HCT116 (cell line): ENCODE measurements at regions not wholly inside any gene's neighbourhood (a gene's known extent, or its start where the extent isn't known, plus 50 kb on each side); places are given as distances from the start of the nearest gene placed in this dataset.

Experiments
- ATAC-seq: fragments of 200-7000 bp; cut with Tn5 transposase; 2 replicates; pipeline ENCODE4 v1.9.1; 2020; ENCODE audit warnings: mild to moderate bottlenecking, moderate library complexity
- BruUV-seq: library from RNA; stranded (reverse); fragments of 400-500 nt; replicated peaks from 2 replicates; lab custom pipeline; 2021; lab: Mats Ljungman, UMichigan
- CTCF ChIA-PET: fragments of 300-600 bp; sonication (Branson Sonifier 250); formaldehyde crosslinking; loops from one replicate; lab custom pipeline; 2021; ENCODE audit warnings: antibody characterized with exemption; lab: Charles Lee
- POLR2A ChIA-PET: fragments of 300-600, 350-600 bp; sonication (Branson Sonifier 250); formaldehyde crosslinking; loops from one replicate; lab custom pipeline; 2021; ENCODE audit warnings: antibody characterized with exemption; lab: Charles Lee
- RAD21 ChIA-PET, 2 experiments: fragments of 300-600 bp; sonication (Branson Sonifier 250); formaldehyde crosslinking; loops; one replicate each; lab custom pipeline; 2023; ENCODE audit warnings: low total read pairs in 2 of 2; ENCODE audit not compliant: uncharacterized antibody in 2 of 2, unreplicated experiment in 2 of 2, low non-redundant PET in 1 of 2; lab: Charles Lee
- DNase-seq: peaks from one replicate; pipeline ENCODE4 v3.0.0-alpha.2; 2010; ENCODE audit warnings: low read depth, low spot score
- H2AFZ ChIP-seq: fragments of 200-600 bp; shearing (Covaris generic), sonication (generic); 2 replicates; pipeline ENCODE4 v1.6.1; 2017; ENCODE audit warnings: low read depth, mixed run types, mixed read lengths, antibody characterized with exemption, low read length; ENCODE audit not compliant: poor library complexity, severe bottlenecking
- H3K27ac ChIP-seq: 2 replicates; pipeline ENCODE4 v1.5.1; 2012; ENCODE audit warnings: low read depth, low read length
- H3K27me3 ChIP-seq: fragments of 200-600 bp; sonication (generic); 2 replicates; pipeline ENCODE4 v1.6.1; 2016; ENCODE audit warnings: mixed run types, low read length, mixed read lengths; ENCODE audit not compliant: insufficient read depth
- H3K36me3 ChIP-seq, 2 experiments: fragments of 200-500 bp in 1 of 2; fragments of 200-600 bp in 1 of 2; sonication (Bioruptor generic) in 1 of 2; sonication (generic) in 1 of 2; 2 replicates each; pipeline versions ENCODE4 v1.5.1 to v1.6.1; 2014 to 2016; ENCODE audit warnings: low read length in 2 of 2, inconsistent platforms in 1 of 2, mixed read lengths in 1 of 2, mixed run types in 1 of 2; ENCODE audit not compliant: insufficient read depth in 2 of 2, control insufficient read depth in 1 of 2
- H3K4me1 ChIP-seq, 2 experiments: fragments of 200-600 bp in 1 of 2; sonication (generic) in 1 of 2; 2 replicates each; pipeline versions ENCODE4 v1.5.1 to v1.6.1; 2012 to 2017; ENCODE audit warnings: low read length in 2 of 2, inconsistent platforms in 1 of 2, mild to moderate bottlenecking in 1 of 2, mixed read lengths in 1 of 2, mixed run types in 1 of 2, moderate library complexity in 1 of 2; ENCODE audit not compliant: insufficient read depth in 2 of 2, control insufficient read depth in 1 of 2
- H3K4me2 ChIP-seq: fragments of 200-600 bp; sonication (generic); 2 replicates; pipeline ENCODE4 v1.6.1; 2017; ENCODE audit warnings: mixed run types, low read length, mixed read lengths
- H3K4me3 ChIP-seq, 2 experiments: fragments of 200-600 bp in 1 of 2; sonication (generic) in 1 of 2; replicated peaks in 1 of 2; 2 replicates each; pipeline ENCODE4 v1.5.1; 2011 to 2016; ENCODE audit warnings: low read length in 2 of 2, control low read depth in 1 of 2, low read depth in 1 of 2, mild to moderate bottlenecking in 1 of 2, mixed read lengths in 1 of 2, mixed run types in 1 of 2
- H3K79me2 ChIP-seq: fragments of 200-600 bp; sonication (generic); 2 replicates; pipeline ENCODE4 v1.6.1; 2017; ENCODE audit warnings: mild to moderate bottlenecking, mixed run types, low read length, moderate library complexity, mixed read lengths; ENCODE audit not compliant: insufficient read depth
- H3K9ac ChIP-seq: fragments of 200-600 bp; sonication (generic); 2 replicates; pipeline ENCODE4 v1.6.1; 2016; ENCODE audit warnings: low read length, mixed read lengths
- H3K9me2 ChIP-seq: fragments of 200-600 bp; sonication (generic), shearing (Covaris generic); 2 replicates; pipeline ENCODE4 v1.6.1; 2017; ENCODE audit warnings: mixed run types, mild to moderate bottlenecking, moderate library complexity; ENCODE audit not compliant: insufficient read depth
- H3K9me3 ChIP-seq, 2 experiments: fragments of 200-500 bp in 1 of 2; fragments of 200-600 bp in 1 of 2; sonication (Bioruptor generic) in 1 of 2; sonication (generic) in 1 of 2; 2 replicates each; pipeline ENCODE4 v1.6.1; 2014 to 2017; ENCODE audit warnings: low read length in 2 of 2, mixed read lengths in 2 of 2, inconsistent platforms in 1 of 2, low read depth in 1 of 2, mild to moderate bottlenecking in 1 of 2, mixed run types in 1 of 2, moderate library complexity in 1 of 2; ENCODE audit not compliant: control insufficient read depth in 1 of 2, insufficient read depth in 1 of 2
- H4K20me1 ChIP-seq: fragments of 200-600 bp; sonication (generic), shearing (Covaris generic); 2 replicates; pipeline ENCODE4 v1.6.1; 2017; ENCODE audit warnings: mixed run types, mild to moderate bottlenecking, moderate library complexity; ENCODE audit not compliant: insufficient read depth
- CBX3 ChIP-seq: IDR thresholded peaks from 2 replicates; pipeline ENCODE4 v1.6.1; 2012; ENCODE audit warnings: low read depth
- CEBPB ChIP-seq: IDR thresholded peaks from 2 replicates; pipeline ENCODE4 v1.6.1; 2012; ENCODE audit warnings: low read depth
- EGR1 ChIP-seq: IDR thresholded peaks from 2 replicates; pipeline ENCODE4 v1.6.1; 2012; ENCODE audit warnings: low read depth
- ELF1 ChIP-seq: IDR thresholded peaks from 2 replicates; pipeline ENCODE4 v1.6.1; 2012; ENCODE audit warnings: low read depth, borderline replicate concordance
- FOSL1 ChIP-seq: IDR thresholded peaks from 2 replicates; pipeline ENCODE4 v1.6.1; 2012; ENCODE audit warnings: low read depth
- POLR2A ChIP-seq: IDR thresholded peaks from 2 replicates; pipeline ENCODE4 v1.7.0; 2011; ENCODE audit warnings: borderline replicate concordance; ENCODE audit not compliant: insufficient read depth, insufficient read length; ENCODE audit errors: extremely low read depth
- RAD21 ChIP-seq: IDR thresholded peaks from 2 replicates; pipeline ENCODE4 v1.6.1; 2012; ENCODE audit warnings: low read depth, mild to moderate bottlenecking
- SIN3A ChIP-seq: IDR thresholded peaks from 2 replicates; pipeline ENCODE4 v1.6.1; 2012; ENCODE audit warnings: low read depth
- SRF ChIP-seq: IDR thresholded peaks from 2 replicates; pipeline ENCODE4 v1.6.1; 2012; ENCODE audit warnings: low read depth
- ZBTB33 ChIP-seq: IDR thresholded peaks from 2 replicates; pipeline ENCODE4 v1.6.1; 2011; ENCODE audit warnings: mild to moderate bottlenecking, low read length, moderate library complexity; ENCODE audit not compliant: insufficient replicate concordance; ENCODE audit errors: extremely low read depth
- intact Hi-C: fragments of 100-400 bp; cut with micrococcal nuclease; formaldehyde crosslinking; loops from 2 replicates; pipeline ENCODE4 v1.10.0; 2022
- TF ChIP-seq, protein P1 (sequence below): IDR thresholded peaks from 2 replicates; pipeline ENCODE4 v1.6.1; 2012
- TF ChIP-seq, protein P2 (sequence below), 3 experiments: fragments of 200-600 bp in 1 of 3; sonication (generic) in 1 of 3; IDR thresholded peaks in 2 of 3; conservative IDR thresholded peaks in 1 of 3; 2 replicates each; pipeline ENCODE4 v1.5.1; 2012 to 2017; ENCODE audit warnings: low read depth in 2 of 3, low read length in 2 of 3, antibody characterized with exemption in 1 of 3, borderline replicate concordance in 1 of 3, control low read depth in 1 of 3, mild to moderate bottlenecking in 1 of 3, mixed read lengths in 1 of 3, mixed run types in 1 of 3, moderate library complexity in 1 of 3; ENCODE audit not compliant: insufficient read depth in 1 of 3
- TF ChIP-seq, protein P3 (sequence below): IDR thresholded peaks from 2 replicates; pipeline ENCODE4 v1.6.1; 2012; ENCODE audit warnings: low read depth

DNA sequence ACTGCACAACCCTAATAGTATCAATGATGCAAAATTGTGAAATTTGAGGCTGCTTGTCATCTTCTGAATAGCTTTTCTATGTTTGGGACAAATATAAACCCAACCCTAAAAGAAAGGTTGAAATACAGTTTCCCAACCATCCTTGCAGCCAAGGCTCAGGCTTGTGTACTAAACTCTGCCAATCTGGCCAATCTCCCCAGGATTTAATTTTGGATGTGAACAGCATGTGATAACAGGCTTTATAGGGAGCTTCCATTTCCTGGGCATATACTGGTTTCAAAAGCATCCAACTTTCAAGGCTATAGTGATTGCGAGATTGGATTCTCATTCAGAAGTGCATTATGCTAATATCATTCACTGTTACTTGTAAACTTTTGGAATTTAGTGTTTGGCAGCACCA, 55.7 kb upstream of the MUCL1 start (continued):
- TF ChIP-seq, protein P1, sequence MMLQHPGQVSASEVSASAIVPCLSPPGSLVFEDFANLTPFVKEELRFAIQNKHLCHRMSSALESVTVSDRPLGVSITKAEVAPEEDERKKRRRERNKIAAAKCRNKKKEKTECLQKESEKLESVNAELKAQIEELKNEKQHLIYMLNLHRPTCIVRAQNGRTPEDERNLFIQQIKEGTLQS = no peak

- no peaks in the 10 kb centered on the region for H3K36me3 ChIP-seq
- no peak overlapping the region for H3K4me2 ChIP-seq
- ATAC-seq = no peak
- H3K9me2 ChIP-seq = no peaks in the 10 kb centered on the region
- no peak for TF ChIP-seq ELF1
- TF ChIP-seq RAD21 = no peak
- no peak for TF ChIP-seq SRF
- TF ChIP-seq SIN3A = no peak
- DNase-seq = no peak
- H3K9ac ChIP-seq = no peak overlapping the region
- peaks cover 43% of the 10 kb centered on the region for H3K27me3 ChIP-seq
- ChIA-PET RAD21 (no interaction called here), POLR2A (no interaction called here), CTCF (no interaction called here)
- H4K20me1 ChIP-seq = no peaks in the 10 kb centered on the region
- H3K27ac ChIP-seq = no peak overlapping the region
- BruUV-seq = no TSS peak
- H3K9me3 ChIP-seq = no peaks in the 10 kb centered on the region
- H3K4me3 ChIP-seq = no peak overlapping the region
- H3K79me2 ChIP-seq = no peaks in the 10 kb centered on the region
- no peak overlapping the region for H2AFZ ChIP-seq
- no peaks in the 10 kb centered on the region for H3K4me1 ChIP-seq
- intact Hi-C loops = no loop called here
Measured at GRCh38 chr12:54796991-54797390, 57.3 kb upstream of the MUCL1 start.

GRCh38 chr12:54795644-54796043, 58.7 kb upstream of the MUCL1 start:
- no peaks in the 10 kb centered on the region for H3K36me3 ChIP-seq
- no peaks in the 10 kb centered on the region for H4K20me1 ChIP-seq
- H2AFZ ChIP-seq = no peak overlapping the region
- no peaks in the 10 kb centered on the region for H3K79me2 ChIP-seq
- no peaks in the 10 kb centered on the region for H3K4me1 ChIP-seq
- no peak overlapping the region for H3K9ac ChIP-seq
- H3K9me3 ChIP-seq = no peaks in the 10 kb centered on the region
- POLR2A ChIA-PET = no interaction called here
- H3K4me3 ChIP-seq = no peak overlapping the region
- no peaks in the 10 kb centered on the region for H3K9me2 ChIP-seq
- H3K27ac ChIP-seq = no peak overlapping the region
- no peak for ATAC-seq
- no TSS peak for BruUV-seq
- intact Hi-C loops = no loop called here
- no peak for DNase-seq
- no peak overlapping the region for H3K4me2 ChIP-seq
- CTCF ChIA-PET = no interaction called here
- H3K27me3 ChIP-seq = peaks cover 34% of the 10 kb centered on the region
- RAD21 ChIA-PET = no interaction called here
- TF ChIP-seq CEBPB (no peak), FOSL1 (no peak), EGR1 (no peak), ZBTB33 (no peak), CBX3 (no peak), POLR2A (no peak)
- TF ChIP-seq, protein P2, sequence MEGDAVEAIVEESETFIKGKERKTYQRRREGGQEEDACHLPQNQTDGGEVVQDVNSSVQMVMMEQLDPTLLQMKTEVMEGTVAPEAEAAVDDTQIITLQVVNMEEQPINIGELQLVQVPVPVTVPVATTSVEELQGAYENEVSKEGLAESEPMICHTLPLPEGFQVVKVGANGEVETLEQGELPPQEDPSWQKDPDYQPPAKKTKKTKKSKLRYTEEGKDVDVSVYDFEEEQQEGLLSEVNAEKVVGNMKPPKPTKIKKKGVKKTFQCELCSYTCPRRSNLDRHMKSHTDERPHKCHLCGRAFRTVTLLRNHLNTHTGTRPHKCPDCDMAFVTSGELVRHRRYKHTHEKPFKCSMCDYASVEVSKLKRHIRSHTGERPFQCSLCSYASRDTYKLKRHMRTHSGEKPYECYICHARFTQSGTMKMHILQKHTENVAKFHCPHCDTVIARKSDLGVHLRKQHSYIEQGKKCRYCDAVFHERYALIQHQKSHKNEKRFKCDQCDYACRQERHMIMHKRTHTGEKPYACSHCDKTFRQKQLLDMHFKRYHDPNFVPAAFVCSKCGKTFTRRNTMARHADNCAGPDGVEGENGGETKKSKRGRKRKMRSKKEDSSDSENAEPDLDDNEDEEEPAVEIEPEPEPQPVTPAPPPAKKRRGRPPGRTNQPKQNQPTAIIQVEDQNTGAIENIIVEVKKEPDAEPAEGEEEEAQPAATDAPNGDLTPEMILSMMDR (IDR thresholded peaks at IDR 0.05 in 2 of 3, conservative IDR thresholded peaks at IDR 0.05 in 1 of 3; ENCODE audit: borderline replicate concordance in 1 of 3, insufficient read depth in 1 of 3, low read depth in 2 of 3, low read length in 2 of 3) = no peak
- TF ChIP-seq, protein P3, sequence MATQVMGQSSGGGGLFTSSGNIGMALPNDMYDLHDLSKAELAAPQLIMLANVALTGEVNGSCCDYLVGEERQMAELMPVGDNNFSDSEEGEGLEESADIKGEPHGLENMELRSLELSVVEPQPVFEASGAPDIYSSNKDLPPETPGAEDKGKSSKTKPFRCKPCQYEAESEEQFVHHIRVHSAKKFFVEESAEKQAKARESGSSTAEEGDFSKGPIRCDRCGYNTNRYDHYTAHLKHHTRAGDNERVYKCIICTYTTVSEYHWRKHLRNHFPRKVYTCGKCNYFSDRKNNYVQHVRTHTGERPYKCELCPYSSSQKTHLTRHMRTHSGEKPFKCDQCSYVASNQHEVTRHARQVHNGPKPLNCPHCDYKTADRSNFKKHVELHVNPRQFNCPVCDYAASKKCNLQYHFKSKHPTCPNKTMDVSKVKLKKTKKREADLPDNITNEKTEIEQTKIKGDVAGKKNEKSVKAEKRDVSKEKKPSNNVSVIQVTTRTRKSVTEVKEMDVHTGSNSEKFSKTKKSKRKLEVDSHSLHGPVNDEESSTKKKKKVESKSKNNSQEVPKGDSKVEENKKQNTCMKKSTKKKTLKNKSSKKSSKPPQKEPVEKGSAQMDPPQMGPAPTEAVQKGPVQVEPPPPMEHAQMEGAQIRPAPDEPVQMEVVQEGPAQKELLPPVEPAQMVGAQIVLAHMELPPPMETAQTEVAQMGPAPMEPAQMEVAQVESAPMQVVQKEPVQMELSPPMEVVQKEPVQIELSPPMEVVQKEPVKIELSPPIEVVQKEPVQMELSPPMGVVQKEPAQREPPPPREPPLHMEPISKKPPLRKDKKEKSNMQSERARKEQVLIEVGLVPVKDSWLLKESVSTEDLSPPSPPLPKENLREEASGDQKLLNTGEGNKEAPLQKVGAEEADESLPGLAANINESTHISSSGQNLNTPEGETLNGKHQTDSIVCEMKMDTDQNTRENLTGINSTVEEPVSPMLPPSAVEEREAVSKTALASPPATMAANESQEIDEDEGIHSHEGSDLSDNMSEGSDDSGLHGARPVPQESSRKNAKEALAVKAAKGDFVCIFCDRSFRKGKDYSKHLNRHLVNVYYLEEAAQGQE = no peak
